ENCODE measurements at regions not wholly inside any gene's neighbourhood (a gene's known extent, or its start where the extent isn't known, plus 50 kb on each side); places are given as distances from the start of the nearest gene placed in this dataset.

GRCh38 chr7:142371586-142372377, 113.9 kb upstream of the PRSS58 start:
- DNase-seq (ENCODE audit: low read depth in 2 of 2) = no peak

GRCh38 chr7:142365410-142365842, 107.6 kb upstream of the PRSS58 start:
- DNase-seq (ENCODE audit: low read depth in 2 of 2) = no peak

DNA sequence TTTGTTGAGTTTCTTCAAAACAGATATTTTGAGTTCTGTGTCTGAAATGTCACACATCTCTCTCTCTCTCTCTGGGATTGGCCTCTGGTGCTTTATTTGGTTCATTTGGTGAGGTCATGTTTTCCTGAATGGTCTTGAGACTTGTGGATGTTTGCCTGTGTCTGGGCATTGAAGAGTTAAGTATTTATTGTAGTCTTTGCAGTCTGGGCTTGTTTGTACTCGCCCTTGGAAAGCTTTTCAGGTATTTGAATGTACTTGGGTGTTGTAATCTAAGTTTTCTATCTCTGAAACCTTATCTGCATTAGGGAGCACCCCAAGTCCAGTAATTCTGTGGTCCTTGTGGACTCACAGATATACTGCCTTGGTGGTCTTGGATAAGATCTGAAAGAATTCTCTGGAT, 106.7 kb upstream of the PRSS58 start:
- no peak for DNase-seq (ENCODE audit: low read depth in 2 of 2)

- no peak for DNase-seq (ENCODE audit: low read depth in 2 of 2)
Measured at GRCh38 chr7:142362349-142362748, 104.5 kb upstream of the PRSS58 start.

DNA sequence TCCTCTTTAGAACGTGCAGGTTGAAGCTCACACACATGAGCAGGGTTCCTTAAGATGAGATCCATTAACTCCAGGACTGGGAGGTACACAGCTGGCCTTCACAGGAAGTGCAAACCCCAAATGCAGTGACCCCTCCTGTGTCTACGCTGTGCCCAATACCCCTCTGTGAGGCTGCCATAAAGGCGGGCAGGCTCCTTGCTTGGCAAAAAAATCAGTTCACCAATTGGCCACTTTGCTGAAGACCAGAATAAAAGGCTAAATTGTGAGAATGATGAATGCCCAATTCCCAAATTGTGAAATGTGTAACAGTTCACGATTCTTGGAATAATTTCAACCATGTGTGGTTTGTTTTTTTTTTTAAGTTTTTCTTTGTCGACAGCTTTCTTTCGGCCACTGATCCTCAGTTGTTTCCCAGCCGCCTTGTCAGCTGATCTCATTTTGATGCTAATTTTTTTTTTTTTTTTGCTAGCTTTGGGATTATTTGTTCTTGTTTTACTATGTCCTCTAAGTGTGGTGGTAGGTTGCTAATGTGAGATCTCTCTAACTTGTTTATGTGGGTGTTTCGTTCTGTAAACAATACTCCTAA, 101.9 kb upstream of the PRSS58 start:
- no peak for DNase-seq (ENCODE audit: low read depth in 2 of 2)

GRCh38 chr7:142357953-142358520, 100.2 kb upstream of the PRSS58 start:
- DNase-seq (ENCODE audit: low read depth in 2 of 2) = no peak

DNA sequence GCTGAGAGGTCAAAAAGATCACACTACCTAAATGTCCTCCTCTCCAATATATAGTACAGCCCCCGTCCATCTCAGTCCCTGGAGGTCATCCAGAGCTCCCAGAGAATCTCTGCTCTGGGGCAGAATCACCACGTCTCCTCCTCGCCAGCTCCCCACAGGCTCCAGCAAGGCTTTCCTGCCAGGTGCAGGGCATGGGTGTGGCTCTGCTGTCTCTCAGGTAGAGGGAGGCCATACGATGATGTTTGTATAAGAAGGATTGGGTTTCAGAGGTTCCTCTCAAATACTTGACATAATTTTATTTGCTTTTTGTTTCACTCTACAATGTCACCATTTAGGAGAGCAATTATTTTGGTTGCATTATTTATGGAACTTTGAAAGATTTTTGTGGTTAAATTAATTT, 98.3 kb upstream of the PRSS58 start:
- no peak for DNase-seq (ENCODE audit: low read depth in 2 of 2)

GRCh38 chr7:142355328-142355727, 97.5 kb upstream of the PRSS58 start:
- no peak for DNase-seq (ENCODE audit: low read depth in 2 of 2)

GRCh38 chr7:142353147-142354060, 95.5 kb upstream of the PRSS58 start:
- no peak for DNase-seq (ENCODE audit: low read depth in 2 of 2)

DNA sequence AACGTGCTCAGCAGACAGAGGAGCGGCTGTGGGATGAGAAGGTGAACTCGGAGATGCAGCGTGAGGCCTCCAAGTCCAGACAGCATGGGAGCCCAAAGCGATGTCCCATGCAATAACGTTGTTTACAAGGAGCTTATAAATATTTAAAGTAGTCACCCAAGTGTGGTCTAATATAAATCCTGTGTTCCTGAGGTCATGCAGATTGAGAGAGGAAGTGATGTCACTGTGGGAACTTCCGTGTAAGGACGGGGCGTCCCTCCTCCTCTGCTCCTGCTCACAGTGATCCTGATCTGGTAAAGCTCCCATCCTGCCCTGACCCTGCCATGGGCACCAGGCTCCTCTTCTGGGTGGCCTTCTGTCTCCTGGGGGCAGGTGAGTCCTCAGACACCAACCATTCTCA, 94.7 kb upstream of the PRSS58 start:
- DNase-seq (ENCODE audit: low read depth in 2 of 2) = no peak

DNA sequence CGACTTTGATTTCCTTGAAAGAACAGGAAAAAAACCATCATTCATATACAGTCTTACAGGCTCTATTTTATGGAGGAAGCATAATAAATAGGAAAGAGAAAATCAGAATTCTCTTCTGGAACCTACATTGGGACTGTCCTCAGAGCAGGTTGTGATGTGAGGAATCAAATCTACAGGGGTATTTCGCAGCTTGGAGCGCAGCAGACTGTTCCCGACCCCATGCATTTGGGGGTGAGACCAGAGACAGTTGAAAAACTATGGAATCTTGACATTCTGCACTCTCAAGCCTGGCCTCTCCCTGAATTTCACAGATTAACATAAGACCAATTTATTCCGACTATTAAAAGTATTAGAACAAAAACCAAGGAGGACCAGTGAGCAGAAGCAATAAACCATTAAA, 93.3 kb upstream of the PRSS58 start:
- no peak for DNase-seq (ENCODE audit: low read depth in 2 of 2)

- DNase-seq (ENCODE audit: low read depth in 2 of 2) = no peak
Measured at GRCh38 chr7:142349670-142350405, 92.0 kb upstream of the PRSS58 start.

GRCh38 chr7:142348921-142349405, 91.1 kb upstream of the PRSS58 start:
- DNase-seq (ENCODE audit: low read depth in 2 of 2) = no peak

DNA sequence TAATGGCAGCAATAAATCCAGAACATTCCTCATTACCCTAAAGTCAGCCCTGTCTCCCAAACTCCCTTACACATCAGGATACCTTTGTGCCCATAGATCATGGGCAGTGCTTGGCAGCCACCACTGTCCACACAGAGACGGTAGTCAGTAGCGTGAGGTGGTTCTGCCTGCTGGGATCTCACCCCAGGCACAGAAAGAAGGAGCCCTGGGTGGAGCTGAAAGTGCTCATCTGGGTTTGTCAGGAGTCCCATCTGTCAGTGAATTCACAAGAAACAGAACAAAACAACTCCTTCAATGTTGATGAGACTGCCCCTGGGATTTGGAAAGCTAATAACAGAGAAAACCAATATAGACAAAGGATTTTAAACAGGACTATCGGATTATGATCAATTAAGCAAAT, 90.2 kb upstream of the PRSS58 start:
- no peak for DNase-seq (ENCODE audit: low read depth in 2 of 2)

- no peak for DNase-seq (ENCODE audit: low read depth in 2 of 2)
Measured at GRCh38 chr7:142347091-142347490, 89.2 kb upstream of the PRSS58 start.

GRCh38 chr7:142345811-142346210, 88.0 kb upstream of the PRSS58 start:
- no peak for DNase-seq (ENCODE audit: low read depth in 2 of 2)

DNA sequence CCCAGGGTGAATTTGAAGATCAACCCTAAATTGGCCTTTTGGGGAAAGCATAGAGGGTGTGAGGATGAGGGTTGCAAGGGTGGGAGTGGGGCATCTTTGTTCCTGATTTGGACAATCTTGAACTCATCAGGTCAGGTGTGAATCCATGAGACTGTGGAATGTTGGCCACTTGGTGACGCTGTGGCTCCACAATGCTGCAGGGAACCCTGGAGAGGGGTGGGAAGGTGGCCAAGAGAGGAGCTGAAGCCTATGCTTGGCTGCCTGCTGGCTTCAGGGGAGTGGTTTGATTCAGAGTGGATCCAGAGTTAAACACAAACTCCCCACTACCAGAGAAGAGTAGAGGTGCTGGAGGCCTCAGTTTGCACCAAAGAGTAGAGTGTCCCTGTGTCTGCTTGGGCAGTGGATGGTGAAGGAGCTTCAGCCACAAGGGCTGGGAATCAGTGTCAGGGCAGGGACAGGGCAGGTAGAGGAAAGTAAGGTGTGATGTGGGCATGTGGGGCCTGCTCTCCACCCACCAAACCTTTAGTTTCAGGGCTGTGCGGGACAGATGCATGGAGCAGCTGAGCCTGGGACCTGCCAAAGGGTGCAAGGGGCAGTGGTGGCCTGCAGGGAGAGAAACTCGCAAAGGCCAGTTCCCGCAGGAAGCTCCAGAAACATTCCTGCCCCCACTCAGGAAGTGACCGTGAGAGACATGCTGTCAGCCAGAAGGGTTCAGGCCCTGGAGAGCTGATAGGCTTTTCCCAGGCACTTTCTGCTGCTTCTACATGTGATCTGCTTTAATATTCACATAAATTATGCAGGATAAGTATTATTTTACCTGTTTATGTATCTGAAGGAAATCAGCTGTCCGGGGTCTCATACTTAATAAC, 81.0 kb upstream of the PRSS58 start:
- no peak for DNase-seq (ENCODE audit: low read depth in 2 of 2)

GRCh38 chr7:142337054-142338001, 79.5 kb upstream of the PRSS58 start:
- no peak for DNase-seq (ENCODE audit: low read depth in 2 of 2)

- DNase-seq (ENCODE audit: low read depth in 2 of 2) = no peak
Measured at GRCh38 chr7:142334806-142335205, 76.9 kb upstream of the PRSS58 start.

Measured in stimulated activated CD4-positive, alpha-beta T cell treated with anti-CD3 and anti-CD28 coated beads, Interleukin-12 subunit alpha, Interleukin-12 subunit beta, amount 100 ng/mL, for 24 hours (primary cell).